ENCODE measurements at regions not wholly inside any gene's neighbourhood (a gene's known extent, or its start where the extent isn't known, plus 50 kb on each side); places are given as distances from the start of the nearest gene placed in this dataset.

- Histone ChIP-seq H3K27me3 (ENCODE audit: insufficient read depth) (no peaks in the 10 kb centered on the region), H3K79me2 (replicated peaks; ENCODE audit: insufficient read depth) (no peaks in the 10 kb centered on the region), H3K4me3 (no peak overlapping the region), H3K27ac (ENCODE audit: low read depth) (no peak overlapping the region), H3K4me2 (no peak overlapping the region), H4K20me1 (replicated peaks; ENCODE audit: insufficient read depth) (no peaks in the 10 kb centered on the region), H3F3A (replicated peaks; ENCODE audit: low read depth) (no peaks in the 10 kb centered on the region), H3K9me2 (ENCODE audit: insufficient read depth) (no peaks in the 10 kb centered on the region), H3K4me1 (ENCODE audit: insufficient read depth) (no peaks in the 10 kb centered on the region), H3K36me3 (ENCODE audit: insufficient read depth) (no peaks in the 10 kb centered on the region), H2AFZ (no peak overlapping the region)
- Mint-ChIP-seq H3K36me3 (ENCODE audit: low read depth) (peaks cover 3% of the 10 kb centered on the region; the same call in 2 of the 3 replicates), H3K4me3 (no peak overlapping the region), H3K4me1 (no peaks in the 10 kb centered on the region; the same call in 2 of the 3 replicates), H3K9me3 (peaks cover 11% of the 10 kb centered on the region; the same call in 2 of the 3 replicates), H3K27ac (no peak overlapping the region), H3K27me3 (ENCODE audit: insufficient read depth, low read depth, poor library complexity) (peaks cover 5% of the 10 kb centered on the region)
- ATAC-seq (no peak), DNase-seq (ENCODE audit: low spot score) (no peak)
- TF ChIP-seq NANOG (IDR thresholded peaks at IDR 0.05; ENCODE audit: borderline replicate concordance) (no peak), JUNB (IDR thresholded peaks at IDR 0.05; ENCODE audit: unreplicated experiment) (no peak)
Observed at GRCh38 chr10:84683550-84683949, 355.2 kb downstream of the CCSER2 start.

GRCh38 chr10:84683980-84684740 lies 355.8 kb downstream of the CCSER2 start:
- H3K4me2 ChIP-seq: no peak overlapping the region
- H3K4me1 Mint-ChIP-seq: no peaks in the 10 kb centered on the region; the same call in 2 of the 3 replicates
- H4K20me1 ChIP-seq (replicated peaks; ENCODE audit: insufficient read depth): no peaks in the 10 kb centered on the region
- H3K36me3 Mint-ChIP-seq (ENCODE audit: low read depth): peaks cover 3% of the 10 kb centered on the region; the same call in 2 of the 3 replicates
- H3K79me2 ChIP-seq (replicated peaks; ENCODE audit: insufficient read depth): no peaks in the 10 kb centered on the region
- H2AFZ ChIP-seq: no peak overlapping the region
- H3K36me3 ChIP-seq (ENCODE audit: insufficient read depth): no peaks in the 10 kb centered on the region
- H3K9me3 Mint-ChIP-seq: peaks cover 11% of the 10 kb centered on the region; the same call in 2 of the 3 replicates
- H3K27me3 ChIP-seq (ENCODE audit: insufficient read depth): no peaks in the 10 kb centered on the region
- no peak for DNase-seq (ENCODE audit: low spot score)
- H3K27ac ChIP-seq (ENCODE audit: low read depth): no peak overlapping the region
- H3K4me1 ChIP-seq (ENCODE audit: insufficient read depth): no peaks in the 10 kb centered on the region
- no peak for ATAC-seq
- peaks cover 5% of the 10 kb centered on the region for H3K27me3 Mint-ChIP-seq (ENCODE audit: insufficient read depth, low read depth, poor library complexity)
- TF ChIP-seq ZNF462 (CRISPR knock-in tag; IDR thresholded peaks at IDR 0.05) (no peak), ZNF331 (CRISPR knock-in tag; IDR thresholded peaks at IDR 0.05; ENCODE audit: low read depth) (no peak), REST (IDR thresholded peaks at IDR 0.05; ENCODE audit: unreplicated experiment) (no peak), JUNB (IDR thresholded peaks at IDR 0.05; ENCODE audit: unreplicated experiment) (no peak), POLR2AphosphoS5 (IDR thresholded peaks at IDR 0.05; ENCODE audit: low read depth) (no peak), EZH2phosphoT487 (IDR thresholded peaks at IDR 0.05; ENCODE audit: unreplicated experiment) (no peak), ZNF114 (CRISPR knock-in tag; IDR thresholded peaks at IDR 0.05) (no peak), NANOG (IDR thresholded peaks at IDR 0.05; ENCODE audit: borderline replicate concordance) (no peak), STAT1 (IDR thresholded peaks at IDR 0.05; ENCODE audit: unreplicated experiment) (no peak), EZH2 (IDR thresholded peaks at IDR 0.05; ENCODE audit: low read depth, unreplicated experiment) (no peak)
- no peak overlapping the region for H3K4me3 ChIP-seq
- H3F3A ChIP-seq (replicated peaks; ENCODE audit: low read depth): no peaks in the 10 kb centered on the region
- no peak overlapping the region for H3K27ac Mint-ChIP-seq
- no peak overlapping the region for H3K4me3 Mint-ChIP-seq
- H3K9me2 ChIP-seq (ENCODE audit: insufficient read depth): no peaks in the 10 kb centered on the region

All from GM23338 (cell line).